IPS DF 19.7 (cell line): ENCODE measurements at regions not wholly inside any gene's neighbourhood (a gene's known extent, or its start where the extent isn't known, plus 50 kb on each side); places are given as distances from the start of the nearest gene placed in this dataset.

Experiments
- DNase-seq: peaks from one replicate; pipeline ENCODE4 v3.0.0-alpha.2; 2013; ENCODE audit warnings: low read depth, low spot score

DNA sequence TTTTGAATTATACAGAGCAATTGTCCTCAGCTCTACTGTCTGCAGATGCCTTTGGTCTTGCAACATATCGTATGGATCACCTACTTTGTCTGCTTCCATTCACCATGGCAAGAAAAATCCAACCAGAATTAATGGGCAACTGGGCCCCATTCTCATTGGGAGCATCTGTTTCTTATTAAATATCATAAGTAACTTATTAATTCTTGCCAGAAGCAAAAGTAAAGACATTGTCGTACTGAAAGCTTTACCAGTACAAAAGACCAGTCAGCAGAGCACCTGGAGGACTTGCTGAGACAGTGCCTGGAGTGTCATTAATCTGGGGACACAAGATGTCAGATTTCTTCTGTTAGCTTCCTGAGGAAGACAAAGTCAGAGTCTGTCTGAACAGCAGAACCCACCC lies 404.5 kb downstream of the INHBA start:
- DNase-seq: no peak

DNA sequence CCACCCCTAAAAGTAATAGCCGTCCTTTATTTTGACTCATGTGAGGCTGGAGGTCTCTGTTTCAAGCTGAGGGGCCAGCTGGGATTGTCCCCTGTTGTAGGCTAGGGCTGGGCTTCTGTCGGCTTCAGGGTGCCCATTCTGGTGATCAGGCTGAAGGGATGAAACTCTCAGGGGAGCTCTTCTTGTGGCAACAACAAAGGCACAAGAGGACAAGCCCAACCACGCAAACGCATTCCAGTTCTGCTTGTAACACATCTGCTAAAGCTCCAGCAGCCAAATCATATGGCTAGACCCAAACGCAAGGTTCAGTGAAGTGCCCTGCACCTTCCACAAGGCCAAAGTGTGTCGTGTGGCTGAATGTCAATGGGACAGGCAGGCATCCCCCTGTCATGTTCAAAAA lies 405.7 kb downstream of the INHBA start:
- no peak for DNase-seq

DNA sequence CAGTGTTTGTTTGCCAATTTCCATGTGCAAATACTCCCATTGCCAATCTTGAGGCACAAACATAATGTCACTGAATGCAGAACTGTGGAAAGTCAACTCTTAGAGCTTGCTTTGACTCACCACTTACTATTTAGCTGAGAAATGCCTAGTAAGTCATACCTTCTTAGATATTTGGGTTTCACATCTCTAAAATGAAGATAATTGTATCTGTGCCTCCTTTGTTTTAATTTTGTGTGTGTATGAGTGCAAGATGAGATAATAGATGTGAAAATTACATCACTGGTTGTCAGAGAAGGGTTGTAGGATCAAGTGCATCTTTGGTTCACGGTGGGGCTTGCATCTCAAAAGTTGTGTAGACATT lies 407.5 kb downstream of the INHBA start:
- DNase-seq: no peak

DNA sequence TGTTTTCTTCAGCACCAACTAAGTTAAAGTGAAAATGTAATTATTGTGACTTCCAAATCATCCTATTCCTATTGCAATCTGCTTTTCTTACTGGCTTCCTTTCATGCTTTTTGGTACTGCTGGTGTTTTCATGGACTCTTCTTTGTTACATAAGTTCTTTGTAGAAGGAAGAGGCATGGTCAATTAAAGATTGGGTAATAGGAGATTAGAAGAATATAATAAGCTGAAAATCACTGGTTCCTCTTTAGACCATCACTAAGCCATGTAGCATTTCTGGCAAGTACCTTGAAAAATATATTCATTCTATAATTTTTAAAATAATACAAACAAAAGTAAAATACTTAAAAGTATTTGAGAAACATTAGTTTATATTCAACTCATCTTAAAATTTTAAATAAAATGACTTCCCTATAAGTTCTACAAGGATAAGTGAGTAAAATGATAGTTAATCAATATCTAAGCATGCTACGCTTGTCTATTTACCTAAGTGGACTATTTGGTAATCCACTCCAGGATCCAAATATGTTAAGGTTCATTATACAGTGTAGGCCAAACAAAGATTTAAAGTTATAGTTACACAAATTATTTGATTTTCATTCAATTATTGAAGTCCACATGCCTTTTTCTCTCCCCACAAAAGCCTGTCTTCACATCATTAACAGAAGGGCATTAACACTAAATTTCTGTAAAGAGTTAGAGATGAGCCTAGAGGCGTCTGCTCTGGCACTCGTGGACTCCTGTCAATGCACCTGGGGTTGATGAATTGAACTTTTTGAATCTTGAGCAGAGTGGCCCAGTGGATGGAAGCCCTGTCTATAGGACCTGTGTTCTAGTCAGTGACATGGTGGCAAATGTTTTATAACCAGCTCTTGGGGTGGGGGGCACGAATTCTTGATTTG lies 408.1 kb downstream of the INHBA start:
- no peak for DNase-seq

DNA sequence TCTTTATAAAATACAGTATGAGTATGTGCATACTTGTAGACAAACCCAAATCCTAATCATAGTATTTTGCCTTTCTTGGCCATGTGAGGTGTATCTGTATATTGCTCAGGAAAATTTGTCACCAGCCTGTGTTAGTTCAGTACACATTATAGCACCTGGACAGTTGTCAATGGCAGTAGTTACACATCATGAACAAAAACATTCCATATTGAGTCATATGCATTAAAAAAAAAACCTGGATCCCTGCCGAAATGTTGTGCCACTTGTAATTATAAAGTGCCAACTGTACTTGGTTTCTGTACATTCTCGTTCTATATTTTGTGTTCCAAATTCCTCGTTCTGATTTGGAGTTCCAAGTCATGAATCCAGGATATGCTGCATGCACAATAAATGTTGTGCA lies 410.4 kb downstream of the INHBA start:
- no peak for DNase-seq

DNA sequence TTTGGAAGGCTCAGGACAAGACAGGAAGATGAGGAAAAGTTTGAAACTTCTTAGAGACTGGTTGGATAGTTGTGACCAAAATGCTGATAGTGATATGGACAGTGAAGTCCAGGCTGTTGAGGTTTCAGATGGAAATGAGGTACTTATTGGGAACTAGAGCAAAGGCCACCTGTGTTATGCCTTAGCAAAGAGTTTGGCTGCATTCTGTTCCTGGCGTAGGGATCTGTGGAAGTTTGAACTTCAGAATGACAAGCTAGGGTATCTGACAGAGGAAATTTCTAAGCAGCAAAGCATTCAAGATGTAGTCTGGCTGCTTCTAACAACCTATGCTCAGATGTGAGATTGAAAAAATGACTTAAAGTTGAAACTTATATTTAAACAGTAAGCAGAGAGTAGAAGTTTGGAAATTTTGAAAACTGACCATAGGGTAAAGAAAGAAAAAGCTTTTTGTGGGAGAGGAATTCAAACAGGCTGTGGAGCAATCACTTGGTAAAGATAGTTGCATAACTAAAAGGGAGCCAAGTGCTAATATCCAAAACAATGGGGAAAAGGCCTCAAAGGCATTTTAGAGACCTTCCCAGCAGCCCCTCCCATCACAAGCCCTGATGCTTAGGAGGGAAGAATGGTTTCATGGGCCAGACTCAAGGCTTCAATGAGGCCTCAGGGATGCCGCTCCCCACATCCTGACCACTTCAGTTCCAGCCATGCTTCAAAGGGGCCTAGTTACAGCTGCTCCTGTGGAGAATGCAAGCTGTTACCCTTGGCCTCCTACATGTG lies 415.1 kb downstream of the INHBA start:
- peak; percentile 23 for DNase-seq

DNA sequence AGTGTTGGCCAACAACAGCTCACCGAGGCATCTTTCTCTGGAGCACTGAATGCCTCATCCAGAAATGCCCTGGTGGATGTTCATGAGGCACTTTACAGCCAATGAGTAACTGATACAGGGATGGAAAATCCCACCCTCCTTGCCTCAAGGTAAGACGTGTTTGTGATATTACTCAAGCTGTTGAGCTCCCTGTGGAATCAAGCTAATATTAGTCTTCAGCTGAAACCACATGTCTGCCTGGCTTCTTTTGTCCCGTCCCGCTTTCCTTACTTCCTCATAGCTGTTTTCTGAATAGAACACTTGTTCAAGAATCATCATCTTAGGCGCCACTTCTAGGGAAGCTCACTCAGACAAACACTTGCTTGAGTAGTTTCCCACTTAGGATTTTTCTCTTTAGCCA lies 422.4 kb downstream of the INHBA start:
- no peak for DNase-seq

DNA sequence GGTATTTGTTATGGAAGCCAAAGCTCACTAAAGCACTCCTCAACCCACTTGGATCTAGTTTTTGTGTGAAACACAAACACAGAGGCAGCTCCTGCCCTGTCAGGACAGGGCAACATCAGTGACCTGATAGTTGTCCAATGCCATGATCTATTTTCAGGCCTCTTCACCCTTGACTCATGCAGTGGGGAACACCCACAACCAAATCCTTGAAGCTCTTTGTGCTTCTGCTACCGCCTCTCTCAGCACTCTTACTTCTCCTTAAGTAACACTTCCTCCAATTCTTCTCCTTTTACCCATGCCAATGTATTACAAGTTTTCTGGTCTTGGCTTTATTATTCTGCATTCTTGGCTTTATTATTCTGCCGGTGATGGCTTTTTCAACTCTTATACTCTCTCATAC lies 425.3 kb downstream of the INHBA start:
- DNase-seq: no peak

DNA sequence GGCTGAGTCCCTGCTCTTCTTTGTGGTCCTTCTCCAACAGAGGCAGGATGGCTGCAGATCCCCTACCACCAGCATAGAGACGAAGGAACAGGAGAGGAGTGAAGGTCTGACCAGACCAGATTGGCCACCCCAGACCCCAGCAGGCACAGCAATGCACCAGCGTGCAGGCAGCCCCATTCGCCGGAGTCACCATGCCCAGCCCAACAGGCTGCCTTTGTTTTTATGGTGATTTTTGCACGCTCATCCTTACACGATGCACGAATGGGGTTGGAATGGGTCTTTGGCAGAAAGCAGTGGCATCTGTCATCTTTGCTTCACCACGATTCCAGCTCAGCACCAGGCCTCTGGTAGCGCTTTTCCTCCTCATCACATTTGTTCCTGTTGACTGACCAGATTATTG lies 427.6 kb downstream of the INHBA start:
- DNase-seq: no peak

DNA sequence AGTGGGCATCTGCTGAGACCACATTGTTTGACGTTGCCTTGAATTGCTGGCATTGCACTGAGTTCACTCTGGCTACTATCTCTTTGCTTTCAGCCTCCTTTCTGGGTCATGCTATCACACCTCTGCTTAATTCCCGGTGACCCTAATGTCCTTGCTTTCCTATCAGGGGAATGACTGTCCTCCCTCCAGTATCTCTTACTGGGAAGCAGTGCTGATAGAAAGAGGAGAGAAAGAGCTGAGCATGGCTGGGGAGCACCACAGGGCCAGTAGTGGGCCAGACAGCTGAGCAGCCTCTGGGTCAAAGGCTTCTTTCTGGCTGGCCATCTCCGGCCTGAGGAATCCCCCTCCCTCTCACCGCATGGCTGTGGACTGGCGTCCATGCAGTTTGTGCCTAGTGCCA lies 428.7 kb downstream of the INHBA start:
- DNase-seq: no peak

DNA sequence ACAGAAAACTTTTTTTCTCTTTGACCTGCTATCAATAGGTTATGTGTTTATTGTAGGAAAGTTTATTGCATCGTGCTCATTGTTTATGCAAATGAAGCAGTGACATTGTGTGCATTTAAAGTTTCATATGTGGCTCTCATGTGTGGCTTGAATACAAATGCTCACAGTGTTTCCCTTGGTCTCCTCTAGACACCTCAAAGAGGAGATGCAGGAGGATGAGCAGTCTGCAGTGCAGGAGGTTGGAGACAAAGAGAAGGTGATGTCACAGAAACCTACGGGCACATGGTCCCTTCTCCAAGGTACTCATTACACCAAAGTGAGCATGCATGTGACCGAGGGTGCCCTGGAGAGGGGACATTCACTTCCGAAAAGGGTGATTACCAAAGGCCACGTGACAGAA lies 430.2 kb downstream of the INHBA start:
- DNase-seq: no peak

DNA sequence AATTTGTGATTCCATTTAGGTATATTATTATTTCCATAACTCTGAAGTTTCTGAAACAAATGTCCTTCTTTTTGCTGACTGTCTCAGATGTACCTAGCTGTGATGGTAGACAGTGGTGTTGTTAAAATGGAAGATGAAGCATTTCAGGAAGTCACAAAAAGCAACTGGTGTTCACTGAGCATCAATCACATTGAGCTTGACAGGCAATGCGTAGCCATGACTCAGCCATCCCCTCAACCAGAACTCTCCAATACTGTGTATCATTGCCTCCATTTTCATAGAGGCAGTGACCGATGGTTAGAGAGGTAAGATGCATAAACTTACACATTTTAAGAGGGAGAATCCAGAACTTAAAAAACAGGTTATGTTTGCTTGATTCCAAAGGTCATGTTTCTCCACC lies 434.0 kb downstream of the INHBA start:
- no peak for DNase-seq

DNA sequence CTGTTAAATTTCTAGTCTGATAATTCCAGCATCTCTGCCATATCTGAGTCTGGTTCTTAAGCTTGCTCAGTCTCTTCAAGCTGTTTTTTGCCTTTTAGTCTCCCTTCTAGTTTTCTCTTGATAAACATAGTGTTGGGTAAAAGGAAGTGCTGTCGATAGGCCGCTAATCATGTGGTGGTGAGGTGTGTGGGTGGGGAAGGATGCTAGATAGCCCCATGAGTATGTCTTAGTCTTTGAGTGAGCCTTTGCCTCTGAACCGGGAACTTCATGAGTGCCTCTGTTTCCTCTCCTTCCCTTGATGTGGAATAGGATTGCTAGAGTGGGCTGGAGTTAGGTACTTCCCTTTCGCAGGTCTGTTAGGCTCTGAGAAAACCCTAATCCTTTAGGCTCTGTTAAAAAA lies 441.8 kb downstream of the INHBA start:
- DNase-seq: no peak

DNA sequence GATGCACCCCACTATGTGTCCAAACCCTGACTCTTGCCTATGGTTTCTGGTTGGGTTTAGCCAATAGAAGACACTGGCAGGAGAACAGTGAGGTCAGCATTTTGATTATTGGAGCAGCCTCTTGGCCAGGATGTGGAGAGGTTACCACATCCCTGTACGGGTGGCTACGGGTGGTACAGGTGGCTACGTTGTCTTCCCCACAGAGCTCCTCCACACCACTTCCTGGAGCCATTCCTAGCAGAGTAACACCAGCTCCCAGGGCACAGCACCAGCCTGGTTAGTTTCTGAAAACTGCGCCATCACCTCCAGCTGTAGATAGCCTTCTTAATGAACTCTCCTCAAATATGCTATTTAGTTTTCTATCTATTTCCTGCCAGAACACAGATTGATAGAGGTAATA lies 445.2 kb downstream of the INHBA start:
- DNase-seq: no peak

DNA sequence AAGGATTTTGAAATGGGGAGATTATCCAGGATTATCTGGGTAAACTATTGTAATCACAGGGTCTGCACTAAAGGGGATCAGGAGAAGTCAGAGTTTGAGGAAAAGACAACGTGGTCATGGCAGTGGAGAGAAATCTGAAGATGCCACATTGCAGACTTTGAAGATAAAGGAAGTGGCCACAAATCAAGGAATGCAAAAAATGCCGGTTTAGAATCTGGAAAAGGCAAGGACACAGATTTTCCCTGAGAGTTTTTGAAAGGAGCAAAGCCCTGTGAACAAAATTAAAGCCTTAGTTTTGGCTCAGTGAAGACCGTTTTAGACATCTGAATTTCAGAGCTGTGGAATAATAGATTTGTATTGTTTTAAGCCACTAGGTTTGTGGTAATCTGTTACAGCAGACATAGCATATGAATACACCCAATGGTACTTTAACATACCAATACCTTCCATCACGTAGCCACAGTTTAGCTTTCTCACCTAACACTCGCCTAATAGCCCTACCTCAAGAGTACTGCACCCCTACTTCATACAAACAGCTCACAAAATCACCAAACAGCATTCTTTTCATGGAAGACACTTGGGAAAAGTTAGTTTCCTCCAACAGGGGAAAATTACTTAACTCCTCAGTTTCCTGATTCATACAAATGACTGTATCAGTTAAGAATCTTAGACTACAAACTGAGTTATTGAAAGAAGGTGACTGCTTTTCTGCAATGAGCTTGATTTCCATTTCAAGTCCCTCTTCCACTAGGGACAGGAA lies 446.5 kb downstream of the INHBA start:
- DNase-seq: no peak

DNA sequence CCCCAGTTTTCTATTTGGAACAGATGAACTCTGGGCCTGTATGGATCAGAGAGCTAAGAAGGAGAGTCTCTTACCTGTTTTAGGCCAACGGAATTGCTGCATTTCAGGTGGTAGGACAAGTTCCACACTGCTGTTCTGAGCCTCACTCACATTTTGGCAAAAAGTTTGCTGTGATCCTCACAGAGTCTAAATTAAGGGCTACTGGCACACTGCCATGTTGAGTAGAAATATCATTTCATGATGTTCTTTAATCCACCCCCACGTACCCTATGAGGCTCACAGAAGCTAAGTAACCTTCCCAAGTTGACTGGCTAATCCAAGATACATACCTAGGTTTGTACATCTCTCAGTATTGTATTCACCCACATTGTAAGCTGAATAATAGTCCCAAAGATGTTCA lies 447.2 kb downstream of the INHBA start:
- DNase-seq: no peak

DNA sequence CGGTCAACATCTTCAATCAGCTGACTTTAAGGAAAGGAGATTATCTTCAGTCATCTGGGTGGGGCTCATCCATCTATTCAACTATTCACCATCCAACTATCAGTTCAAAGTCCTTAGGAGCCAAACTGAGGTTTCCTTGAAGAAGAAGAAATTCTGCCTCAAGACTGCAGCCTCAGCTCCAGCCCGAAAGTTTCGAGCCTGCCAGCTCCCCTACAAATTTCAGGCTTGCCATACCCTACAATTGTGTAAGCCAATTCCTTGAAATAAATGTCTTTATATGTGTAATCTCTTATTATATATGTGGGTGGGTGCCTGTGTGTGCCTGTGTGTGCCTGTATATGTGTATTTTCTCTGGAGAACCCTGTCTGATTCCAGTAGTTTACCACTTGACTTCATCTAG lies 447.8 kb downstream of the INHBA start:
- DNase-seq: no peak

DNA sequence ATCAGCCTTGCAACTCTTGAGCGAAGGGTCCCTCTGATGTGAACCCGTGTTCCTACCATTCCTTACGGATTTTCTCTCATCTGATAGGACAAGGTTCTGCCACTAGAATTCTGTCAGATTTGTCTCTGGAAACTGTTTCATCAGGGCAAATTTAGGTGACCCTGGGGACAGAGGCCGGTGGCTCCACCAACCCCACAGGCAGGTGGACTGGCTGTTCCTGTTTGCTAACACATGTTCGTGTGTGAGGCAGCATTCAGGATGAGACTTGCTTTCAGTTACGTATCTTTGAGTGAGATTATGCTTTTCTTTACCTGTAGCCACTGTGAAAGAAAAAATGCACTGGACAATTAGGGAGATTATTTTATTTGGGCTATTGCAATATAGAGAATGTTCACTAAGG lies 449.9 kb downstream of the INHBA start:
- DNase-seq: no peak

DNA sequence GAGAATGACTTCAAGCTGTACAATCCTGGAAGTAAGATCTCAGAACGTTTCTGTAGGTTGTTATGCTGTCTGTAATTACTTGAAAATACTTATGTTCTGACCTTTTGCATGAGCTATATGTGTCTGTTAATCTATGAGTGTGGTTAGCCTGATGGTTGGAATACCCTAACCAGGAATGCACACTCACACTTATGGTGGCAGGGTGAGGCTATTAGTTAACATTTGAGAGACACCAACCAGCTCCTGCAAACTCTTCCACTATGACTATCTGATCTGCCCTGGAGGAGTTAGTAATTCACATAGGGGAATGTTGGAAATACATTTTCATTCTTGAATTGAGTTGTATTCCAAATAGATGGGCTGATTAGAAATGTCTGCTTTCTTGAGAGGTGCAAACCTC lies 450.3 kb downstream of the INHBA start:
- DNase-seq: no peak

DNA sequence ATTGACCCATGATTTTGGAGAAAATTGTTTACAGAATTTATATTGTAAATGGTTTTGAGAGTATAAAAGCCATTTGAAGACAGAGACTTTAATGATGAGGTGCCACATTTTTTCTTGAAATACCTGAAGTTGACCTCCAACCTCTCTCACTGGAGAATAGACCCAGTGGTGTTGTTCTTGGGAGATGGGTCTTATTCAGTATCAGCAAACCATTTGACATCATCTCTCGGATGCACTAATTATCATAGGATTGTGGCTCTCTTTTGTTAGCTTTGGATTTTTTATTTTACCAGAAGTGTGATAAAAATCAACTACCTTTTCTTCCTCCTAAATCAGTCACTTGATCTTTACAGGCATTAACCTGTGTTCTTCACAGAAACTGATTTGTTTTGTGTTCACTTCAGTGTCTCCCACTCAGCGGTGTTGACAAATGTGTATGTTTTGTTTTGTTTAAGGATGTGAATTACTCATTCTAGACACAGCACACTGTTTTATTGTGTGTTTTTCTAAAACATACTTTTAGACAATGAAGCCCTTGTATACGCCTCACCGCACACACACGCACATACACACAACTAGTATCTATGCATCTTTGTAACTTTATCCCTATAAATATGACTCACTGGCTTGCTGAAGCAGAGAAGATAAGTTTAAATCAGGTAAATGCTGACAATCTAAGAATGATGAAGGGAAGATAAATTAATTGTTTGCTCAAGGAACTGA lies 455.6 kb downstream of the INHBA start:
- no peak for DNase-seq

DNA sequence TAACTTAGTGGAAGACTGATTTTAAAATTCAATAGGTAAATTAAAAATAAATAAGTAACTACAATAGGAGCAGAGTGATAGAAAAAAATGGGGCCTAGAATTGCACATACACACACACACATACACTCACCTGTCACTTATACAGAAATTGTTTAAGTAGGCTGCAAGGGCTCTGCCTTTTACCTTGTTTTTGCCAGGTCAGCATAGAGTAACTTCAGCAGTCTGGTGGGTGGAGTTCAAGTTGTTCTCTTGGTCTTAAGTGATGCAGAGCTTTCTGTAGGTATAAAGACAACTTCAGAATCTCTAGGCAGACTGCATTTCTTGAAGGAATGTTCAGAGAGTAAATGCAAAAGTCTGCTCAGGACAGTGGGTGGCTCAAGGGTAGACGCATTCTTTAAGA lies 457.0 kb downstream of the INHBA start:
- no peak for DNase-seq

DNA sequence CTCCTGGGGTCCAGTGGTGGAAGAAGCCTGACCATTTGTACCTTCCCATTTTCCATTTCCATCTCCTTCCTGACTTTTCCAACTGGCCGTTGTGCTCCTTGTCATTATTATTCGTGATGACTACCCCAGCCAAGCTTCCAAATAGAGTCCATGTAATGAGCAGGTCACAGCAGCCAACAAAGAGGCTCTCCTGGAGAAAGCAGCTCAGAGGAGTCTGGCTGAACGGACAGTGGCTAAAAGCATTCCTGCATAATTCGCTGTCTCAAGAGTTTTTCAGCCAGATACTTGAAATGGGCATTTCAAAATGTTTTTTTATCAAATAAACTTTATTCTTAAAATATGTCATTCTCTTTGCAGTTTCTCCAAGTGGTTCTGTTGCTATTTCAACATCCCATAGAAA lies 458.6 kb downstream of the INHBA start:
- no peak for DNase-seq
